IPS-15b (cell line): ENCODE measurements at regions not wholly inside any gene's neighbourhood (a gene's known extent, or its start where the extent isn't known, plus 50 kb on each side); places are given as distances from the start of the nearest gene placed in this dataset.
"Not testable (repeated sequence)": the region's sequence is repeated elsewhere in the genome, so short reads cannot be mapped to it uniquely, and the experiment has no call there.

Experiments
- H3K27me3 ChIP-seq: one replicate; pipeline ENCODE4 v1.6.1; 2013; ENCODE audit warnings: low read length; ENCODE audit not compliant: control insufficient read depth, insufficient read depth
- H3K36me3 ChIP-seq: one replicate; pipeline ENCODE4 v1.6.1; 2013; ENCODE audit warnings: low read length; ENCODE audit not compliant: control insufficient read depth, insufficient read depth
- H3K4me1 ChIP-seq: one replicate; pipeline ENCODE4 v1.6.1; 2013; ENCODE audit warnings: mild to moderate bottlenecking, low read length; ENCODE audit not compliant: control insufficient read depth, insufficient read depth
- H3K4me3 ChIP-seq: one replicate; pipeline ENCODE4 v1.5.1; 2013; ENCODE audit warnings: low read depth, low read length
- H3K9ac ChIP-seq: one replicate; pipeline ENCODE4 v1.6.1; 2013; ENCODE audit warnings: low read depth, mild to moderate bottlenecking, low read length
- H3K9me3 ChIP-seq: one replicate; pipeline ENCODE4 v1.6.1; 2013; ENCODE audit warnings: mild to moderate bottlenecking, low read length; ENCODE audit not compliant: control insufficient read depth, insufficient read depth

- Histone ChIP-seq H3K9me3 (no peaks in the 10 kb centered on the region), H3K36me3 (no peaks in the 10 kb centered on the region), H3K27me3 (no peaks in the 10 kb centered on the region), H3K4me1 (no peaks in the 10 kb centered on the region), H3K9ac (no peak overlapping the region), H3K4me3 (no peak overlapping the region)
These were observed 203.2 kb downstream of the TLR4 start for GRCh38 chr9:117907420-117907819.

GRCh38 chr9:117916291-117916690, 212.1 kb downstream of the TLR4 start:
- H3K4me1 ChIP-seq: no peaks in the 10 kb centered on the region
- no peak overlapping the region for H3K4me3 ChIP-seq
- no peaks in the 10 kb centered on the region for H3K9me3 ChIP-seq
- no peaks in the 10 kb centered on the region for H3K36me3 ChIP-seq
- no peak overlapping the region for H3K9ac ChIP-seq
- no peaks in the 10 kb centered on the region for H3K27me3 ChIP-seq

- H3K36me3 ChIP-seq: no peaks in the 10 kb centered on the region
- H3K4me1 ChIP-seq: no peaks in the 10 kb centered on the region
- H3K9ac ChIP-seq: no peak overlapping the region
These were observed 213.7 kb downstream of the TLR4 start for GRCh38 chr9:117917873-117918272.

GRCh38 chr9:117919538-117919937, 215.3 kb downstream of the TLR4 start:
- Histone ChIP-seq H3K9ac (no peak overlapping the region), H3K36me3 (no peaks in the 10 kb centered on the region), H3K4me1 (no peaks in the 10 kb centered on the region), H3K4me3 (no peak overlapping the region), H3K27me3 (no peaks in the 10 kb centered on the region), H3K9me3 (no peaks in the 10 kb centered on the region)

More at GRCh38 chr9:117917873-117918272, 213.7 kb downstream of the TLR4 start:
- Histone ChIP-seq H3K4me3 (no peak overlapping the region), H3K27me3 (no peaks in the 10 kb centered on the region), H3K9me3 (no peaks in the 10 kb centered on the region)

- no peak overlapping the region for H3K4me3 ChIP-seq
- no peaks in the 10 kb centered on the region for H3K4me1 ChIP-seq
- H3K9ac ChIP-seq: no peak overlapping the region
- H3K27me3 ChIP-seq: no peaks in the 10 kb centered on the region
- H3K36me3 ChIP-seq: no peaks in the 10 kb centered on the region
- H3K9me3 ChIP-seq: no peaks in the 10 kb centered on the region
These were observed 221.9 kb downstream of the TLR4 start for GRCh38 chr9:117926031-117926658.

DNA sequence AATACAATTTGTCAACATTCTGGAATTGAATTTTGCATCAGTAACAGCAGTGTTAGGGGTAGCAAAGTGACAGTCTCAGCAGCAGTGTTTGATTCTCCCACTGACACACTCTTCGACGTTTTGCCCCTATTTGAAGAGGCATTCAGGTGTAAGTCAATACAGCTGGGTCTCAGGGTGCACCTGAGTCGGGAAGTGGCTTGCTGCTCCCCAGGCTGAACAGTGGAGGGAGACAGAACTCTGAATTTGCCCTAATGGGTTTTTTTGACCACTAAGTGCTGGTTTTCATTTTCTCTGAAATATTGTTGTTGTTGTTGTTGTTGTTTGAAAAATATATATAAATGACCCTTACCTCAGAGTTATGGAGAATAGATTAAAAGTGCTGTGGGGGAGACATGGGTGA, 223.2 kb downstream of the TLR4 start:
- Histone ChIP-seq H3K36me3 (no peaks in the 10 kb centered on the region), H3K4me3 (no peak overlapping the region), H3K9ac (no peak overlapping the region), H3K4me1 (no peaks in the 10 kb centered on the region), H3K9me3 (no peaks in the 10 kb centered on the region), H3K27me3 (no peaks in the 10 kb centered on the region)

DNA sequence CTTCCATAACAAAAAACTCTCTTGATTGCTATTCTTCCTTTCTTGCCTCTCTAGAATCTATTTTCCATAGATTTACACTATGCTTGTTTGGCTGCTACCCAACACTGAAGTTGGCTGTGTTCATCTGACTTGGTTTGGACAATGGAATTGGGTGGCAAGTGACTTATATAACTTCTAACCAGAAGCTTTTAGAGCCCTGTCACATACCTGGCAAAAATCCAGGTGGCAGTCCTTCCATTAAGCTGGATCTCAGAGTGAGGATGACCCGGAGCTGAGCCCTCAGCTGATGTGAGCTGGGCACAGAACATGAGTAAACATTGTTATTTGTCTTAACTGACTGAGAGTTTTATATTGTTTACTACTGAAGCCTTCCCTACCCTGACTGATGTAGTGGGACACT, 225.7 kb downstream of the TLR4 start:
- H3K4me1 ChIP-seq: no peaks in the 10 kb centered on the region
- no peak overlapping the region for H3K9ac ChIP-seq
- H3K4me3 ChIP-seq: no peak overlapping the region
- no peaks in the 10 kb centered on the region for H3K27me3 ChIP-seq
- H3K9me3 ChIP-seq: no peaks in the 10 kb centered on the region
- H3K36me3 ChIP-seq: no peaks in the 10 kb centered on the region

DNA sequence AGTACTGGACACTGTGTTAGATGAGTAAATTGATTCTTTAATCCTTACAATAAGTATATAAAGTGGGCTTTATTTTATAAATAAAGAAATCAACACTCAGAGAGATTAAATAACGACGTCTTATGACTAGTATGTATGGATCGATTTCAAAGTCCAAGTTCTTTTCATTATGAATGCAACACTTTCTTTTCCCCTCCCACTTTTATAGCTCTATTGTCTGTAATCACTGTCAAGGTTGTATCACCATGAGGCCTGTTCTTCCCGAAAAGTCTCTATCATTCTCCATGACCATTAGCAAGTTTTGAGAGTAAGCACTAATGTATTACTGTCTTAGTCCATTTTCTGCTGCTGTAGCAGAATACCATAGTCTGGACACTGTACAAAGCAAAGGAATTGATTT, 228.4 kb downstream of the TLR4 start:
- Histone ChIP-seq H3K27me3 (no peaks in the 10 kb centered on the region), H3K36me3 (no peaks in the 10 kb centered on the region), H3K9me3 (no peaks in the 10 kb centered on the region), H3K4me3 (no peak overlapping the region), H3K9ac (no peak overlapping the region), H3K4me1 (no peaks in the 10 kb centered on the region)

DNA sequence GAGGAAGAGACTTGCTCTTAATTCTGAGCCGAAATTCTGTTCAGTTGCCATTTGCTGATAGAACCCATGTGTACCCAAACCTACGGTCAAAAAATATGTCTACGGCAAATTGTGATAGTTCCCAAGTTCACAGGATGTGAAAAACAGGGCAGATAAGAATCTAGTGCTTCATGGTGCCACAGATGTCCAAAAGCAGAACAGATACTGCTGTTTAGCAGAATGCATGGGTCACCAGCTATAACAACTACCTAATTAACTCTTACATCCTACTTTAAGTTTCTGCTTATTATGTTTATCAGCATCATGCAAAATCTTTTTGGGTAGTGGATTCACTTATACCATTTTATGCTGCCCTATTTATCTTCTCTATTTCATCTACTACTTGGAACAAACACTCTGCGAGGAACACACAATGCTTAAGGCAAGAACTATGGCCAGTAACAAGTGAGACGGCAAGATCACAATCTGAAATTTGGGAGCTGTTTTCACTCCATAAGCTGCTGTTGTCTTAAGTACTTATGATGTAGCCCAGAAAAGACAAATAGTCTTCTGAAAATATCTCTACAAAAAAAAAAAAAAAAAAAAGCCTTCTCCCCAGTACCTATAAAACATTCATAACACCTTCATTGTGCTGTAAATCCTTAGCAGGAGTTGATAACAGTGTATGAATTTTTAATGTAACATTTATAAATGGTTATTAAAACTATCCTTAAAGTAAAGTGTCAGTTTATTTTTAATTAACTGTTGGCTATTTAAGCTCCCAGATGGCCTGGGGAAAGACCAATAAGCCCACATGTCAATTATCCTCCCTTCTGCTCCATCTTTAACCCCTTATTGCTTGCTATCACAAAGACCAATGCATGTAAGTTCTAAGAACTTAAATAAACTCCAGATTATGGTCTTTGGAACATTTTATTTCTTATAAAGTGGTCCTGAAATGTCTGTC, 232.3 kb downstream of the TLR4 start:
- Histone ChIP-seq H3K9ac (no peak overlapping the region), H3K4me3 (no peak overlapping the region), H3K9me3 (no peaks in the 10 kb centered on the region), H3K4me1 (no peaks in the 10 kb centered on the region), H3K36me3 (no peaks in the 10 kb centered on the region), H3K27me3 (no peaks in the 10 kb centered on the region)

- Histone ChIP-seq H3K9me3 (no peaks in the 10 kb centered on the region), H3K9ac (no peak overlapping the region), H3K27me3 (no peaks in the 10 kb centered on the region), H3K4me3 (no peak overlapping the region), H3K4me1 (no peaks in the 10 kb centered on the region), H3K36me3 (no peaks in the 10 kb centered on the region)
These were observed 233.9 kb downstream of the TLR4 start for GRCh38 chr9:117938086-117938485.

GRCh38 chr9:117938896-117939295, 234.7 kb downstream of the TLR4 start:
- Histone ChIP-seq H3K9me3 (no peaks in the 10 kb centered on the region), H3K36me3 (no peaks in the 10 kb centered on the region), H3K27me3 (no peaks in the 10 kb centered on the region), H3K4me1 (no peaks in the 10 kb centered on the region), H3K9ac (no peak overlapping the region), H3K4me3 (no peak overlapping the region)

- H3K9me3 ChIP-seq, H3K9ac ChIP-seq, H3K4me1 ChIP-seq, H3K4me3 ChIP-seq, H3K36me3 ChIP-seq, H3K27me3 ChIP-seq: not testable (repeated sequence)
These were observed 240.5 kb downstream of the TLR4 start for GRCh38 chr9:117944750-117945149.
